Activated B cell treated with CpG ODN at 0.5 μM for 24 hours (primary cell): ENCODE measurements at regions not wholly inside any gene's neighbourhood (a gene's known extent, or its start where the extent isn't known, plus 50 kb on each side); places are given as distances from the start of the nearest gene placed in this dataset.

ENCODE experiments used
- ATAC-seq: fragments of 200-7000 bp; cut with Tn5 transposase; one replicate; pipeline ENCODE4 v1.10.0; 2021; ENCODE audit warnings: low read depth, mild to moderate bottlenecking, moderate library complexity
- CTCF ChIA-PET: fragments of 350-600 bp; sonication (Branson Sonifier 250); formaldehyde crosslinking; loops from one replicate; lab custom pipeline; 2021; ENCODE audit warnings: antibody characterized with exemption; lab: Charles Lee
- POLR2A ChIA-PET: fragments of 350-600 bp; sonication (Branson Sonifier 250); formaldehyde crosslinking; loops from one replicate; lab custom pipeline; 2021; ENCODE audit warnings: antibody characterized with exemption; lab: Charles Lee
- DNase-seq: peaks from one replicate; pipeline ENCODE4 v3.0.0; 2022
- H3K27ac Mint-ChIP-seq: one replicate; pipeline ENCODE4 v1.8.0; 2020; ENCODE audit warnings: mixed read lengths
- H3K27me3 Mint-ChIP-seq: one replicate; pipeline ENCODE4 v1.8.0; 2021; ENCODE audit warnings: mixed read lengths
- H3K36me3 Mint-ChIP-seq: one replicate; pipeline ENCODE4 v1.8.0; 2021; ENCODE audit warnings: low read depth, mixed read lengths
- H3K4me1 Mint-ChIP-seq: one replicate; pipeline ENCODE4 v1.8.0; 2021; ENCODE audit warnings: mixed read lengths
- H3K4me3 Mint-ChIP-seq: one replicate; pipeline ENCODE4 v1.8.0; 2020; ENCODE audit warnings: mild to moderate bottlenecking, mixed read lengths
- H3K9me3 Mint-ChIP-seq: one replicate; pipeline ENCODE4 v1.8.0; 2020; ENCODE audit warnings: mixed read lengths
- CTCF ChIP-seq: fragments of 200-600 bp; IDR thresholded peaks from one replicate; pipeline ENCODE4 v1.8.0; 2022; ENCODE audit warnings: antibody characterized with exemption, mild to moderate bottlenecking
- intact Hi-C: fragments of 100-400 bp; cut with micrococcal nuclease; formaldehyde crosslinking; loops from one replicate; pipeline ENCODE4 v1.15.1; 2024

- DNase-seq, result no peak
- no peaks in the 10 kb centered on the region for H3K27me3 Mint-ChIP-seq
- no peak for TF ChIP-seq CTCF
Observed at GRCh38 chr15:97708252-97708651, 252.3 kb upstream of the ARRDC4 start.

GRCh38 chr15:97712530-97712929, 248.0 kb upstream of the ARRDC4 start:
- Mint-ChIP-seq H3K27ac (no peak overlapping the region), H3K27me3 (no peaks in the 10 kb centered on the region), H3K4me3 (no peak overlapping the region), H3K36me3 (no peaks in the 10 kb centered on the region), H3K4me1 (no peaks in the 10 kb centered on the region), H3K9me3 (no peaks in the 10 kb centered on the region)
- ChIA-PET CTCF (no interaction called here), POLR2A (no interaction called here)
- no peak for TF ChIP-seq CTCF
- intact Hi-C loops, result no loop called here
- ATAC-seq (no peak), DNase-seq (no peak)

More at GRCh38 chr15:97708252-97708651, 252.3 kb upstream of the ARRDC4 start:
- intact Hi-C loops, result no loop called here
- peaks cover 2% of the 10 kb centered on the region for H3K9me3 Mint-ChIP-seq
- POLR2A ChIA-PET, result no interaction called here
- no peaks in the 10 kb centered on the region for H3K36me3 Mint-ChIP-seq
- no peak overlapping the region for H3K27ac Mint-ChIP-seq
- CTCF ChIA-PET, result no interaction called here
- no peak overlapping the region for H3K4me3 Mint-ChIP-seq
- H3K4me1 Mint-ChIP-seq, result no peaks in the 10 kb centered on the region
- no peak for ATAC-seq

GRCh38 chr15:97717806-97718205, 242.7 kb upstream of the ARRDC4 start:
- ChIA-PET POLR2A (no interaction called here), CTCF (no interaction called here)
- H3K27me3 Mint-ChIP-seq, result no peaks in the 10 kb centered on the region
- no peaks in the 10 kb centered on the region for H3K4me1 Mint-ChIP-seq
- no peak overlapping the region for H3K4me3 Mint-ChIP-seq
- peaks cover 10% of the 10 kb centered on the region for H3K9me3 Mint-ChIP-seq
- no peak for TF ChIP-seq CTCF
- intact Hi-C loops, result no loop called here
- ATAC-seq (no peak), DNase-seq (no peak)
- no peaks in the 10 kb centered on the region for H3K36me3 Mint-ChIP-seq
- no peak overlapping the region for H3K27ac Mint-ChIP-seq

- no peak overlapping the region for H3K4me3 Mint-ChIP-seq
- ChIA-PET POLR2A (no interaction called here), CTCF (no interaction called here)
- H3K27me3 Mint-ChIP-seq, result no peaks in the 10 kb centered on the region
- H3K36me3 Mint-ChIP-seq, result no peaks in the 10 kb centered on the region
- H3K27ac Mint-ChIP-seq, result no peak overlapping the region
- no peak for DNase-seq
- H3K4me1 Mint-ChIP-seq, result no peaks in the 10 kb centered on the region
- TF ChIP-seq CTCF, result no peak
- intact Hi-C loops, result no loop called here
- H3K9me3 Mint-ChIP-seq, result peaks cover 12% of the 10 kb centered on the region
- no peak for ATAC-seq
Observed at GRCh38 chr15:97718509-97718908, 242.0 kb upstream of the ARRDC4 start.

- no peaks in the 10 kb centered on the region for H3K36me3 Mint-ChIP-seq
- ATAC-seq, result no peak
- peaks cover 2% of the 10 kb centered on the region for H3K9me3 Mint-ChIP-seq
- no peak overlapping the region for H3K4me3 Mint-ChIP-seq
- H3K4me1 Mint-ChIP-seq, result no peaks in the 10 kb centered on the region
- POLR2A ChIA-PET, result no interaction called here
- intact Hi-C loops, result no loop called here
- H3K27ac Mint-ChIP-seq, result no peak overlapping the region
- no peak for TF ChIP-seq CTCF
- no peak for DNase-seq
- no peaks in the 10 kb centered on the region for H3K27me3 Mint-ChIP-seq
- CTCF ChIA-PET, result no interaction called here
Observed at GRCh38 chr15:97728791-97729190, 231.7 kb upstream of the ARRDC4 start.
